Fibroblast of lung (primary cell): ENCODE measurements at regions not wholly inside any gene's neighbourhood (a gene's known extent, or its start where the extent isn't known, plus 50 kb on each side); places are given as distances from the start of the nearest gene placed in this dataset.

ENCODE experiments used
- DNase-seq, 2 donors: peaks; one replicate each; pipeline versions ENCODE4 v3.0.0 to v3.0.0-alpha.2; 2010; ENCODE audit warnings: low read depth in 2 of 2
- H2AFZ ChIP-seq: 2 replicates; pipeline ENCODE4 v1.5.1; 2012; ENCODE audit warnings: low read length, control low read depth, inconsistent platforms
- H3K27ac ChIP-seq: 2 replicates; pipeline ENCODE4 v1.5.1; 2011; ENCODE audit warnings: low read length, control low read depth; ENCODE audit not compliant: insufficient read depth
- H3K27me3 ChIP-seq: 2 replicates; pipeline ENCODE4 v1.5.1; 2011; ENCODE audit warnings: mild to moderate bottlenecking, low read length; ENCODE audit not compliant: control insufficient read depth, insufficient read depth
- H3K36me3 ChIP-seq: 2 replicates; pipeline ENCODE4 v1.5.1; 2011; ENCODE audit warnings: low read length; ENCODE audit not compliant: control insufficient read depth, insufficient read depth
- H3K4me1 ChIP-seq: 2 replicates; pipeline ENCODE4 v1.5.1; 2011; ENCODE audit warnings: low read length; ENCODE audit not compliant: control insufficient read depth, insufficient read depth; ENCODE audit errors: extremely low read depth
- H3K4me2 ChIP-seq: 2 replicates; pipeline ENCODE4 v1.5.1; 2011; ENCODE audit warnings: low read length, control low read depth; ENCODE audit not compliant: insufficient read depth; ENCODE audit errors: extremely low read depth
- H3K4me3 ChIP-seq, 4 experiments: fragments of 200-600 bp in 1 of 4; sonication (generic) in 1 of 4; replicated peaks in 1 of 4; 2 replicates each; pipeline ENCODE4 v1.5.1; 2011 to 2016; ENCODE audit warnings: low read length in 4 of 4, low read depth in 3 of 4, mild to moderate bottlenecking in 3 of 4, control low read depth in 2 of 4, inconsistent platforms in 1 of 4, mixed read lengths in 1 of 4; ENCODE audit not compliant: insufficient read depth in 1 of 4; ENCODE audit errors: control extremely low read depth in 1 of 4
- H3K79me2 ChIP-seq: 2 replicates; pipeline ENCODE4 v1.5.1; 2012; ENCODE audit warnings: mild to moderate bottlenecking, low read length, inconsistent platforms; ENCODE audit not compliant: control insufficient read depth, insufficient read depth
- H3K9ac ChIP-seq: 2 replicates; pipeline ENCODE4 v1.5.1; 2011; ENCODE audit warnings: mild to moderate bottlenecking, low read length, control low read depth; ENCODE audit not compliant: insufficient read depth
- H3K9me3 ChIP-seq: 2 replicates; pipeline ENCODE4 v1.5.1; 2012; ENCODE audit warnings: low read depth, low read length; ENCODE audit not compliant: control insufficient read depth, insufficient read depth
- H4K20me1 ChIP-seq: 2 replicates; pipeline ENCODE4 v1.5.1; 2011; ENCODE audit warnings: low read length; ENCODE audit not compliant: control insufficient read depth, insufficient read depth; ENCODE audit errors: extremely low read depth
- EZH2 ChIP-seq: IDR thresholded peaks from 2 replicates; pipeline ENCODE4 v1.5.1; 2012; ENCODE audit warnings: low read length, control low read depth, mild to moderate bottlenecking; ENCODE audit errors: missing control alignments
- TF ChIP-seq, protein P1 (sequence below), 2 donors: IDR thresholded peaks in 1 of 2; conservative IDR thresholded peaks in 1 of 2; 1 replicate in 1 of 2; 2 replicates in 1 of 2; pipeline ENCODE4 v1.5.1; 2011 to 2012; ENCODE audit warnings: low read length in 2 of 2, control low read depth in 1 of 2, inconsistent platforms in 1 of 2, low read depth in 1 of 2, mild to moderate bottlenecking in 1 of 2

DNA sequence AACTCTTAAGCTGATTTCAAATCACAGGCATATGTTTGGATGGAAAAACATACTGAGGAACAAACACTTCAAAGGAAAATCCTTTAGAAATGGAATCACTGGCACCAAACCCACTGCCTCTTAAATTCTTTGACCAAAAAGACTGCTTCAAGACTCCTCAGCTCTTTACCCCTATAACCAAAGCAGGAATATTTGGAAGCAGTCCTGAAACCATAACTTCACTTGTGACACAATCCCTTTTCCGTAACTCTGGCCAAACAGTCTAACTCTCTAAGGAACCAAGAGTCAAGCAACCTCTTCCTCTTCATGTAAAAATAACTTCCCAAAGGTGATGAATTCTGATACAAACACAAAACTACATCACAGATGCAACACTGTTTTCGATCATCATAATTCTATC, 104.3 kb downstream of the MTERF1 start:
- TF ChIP-seq, protein P1, sequence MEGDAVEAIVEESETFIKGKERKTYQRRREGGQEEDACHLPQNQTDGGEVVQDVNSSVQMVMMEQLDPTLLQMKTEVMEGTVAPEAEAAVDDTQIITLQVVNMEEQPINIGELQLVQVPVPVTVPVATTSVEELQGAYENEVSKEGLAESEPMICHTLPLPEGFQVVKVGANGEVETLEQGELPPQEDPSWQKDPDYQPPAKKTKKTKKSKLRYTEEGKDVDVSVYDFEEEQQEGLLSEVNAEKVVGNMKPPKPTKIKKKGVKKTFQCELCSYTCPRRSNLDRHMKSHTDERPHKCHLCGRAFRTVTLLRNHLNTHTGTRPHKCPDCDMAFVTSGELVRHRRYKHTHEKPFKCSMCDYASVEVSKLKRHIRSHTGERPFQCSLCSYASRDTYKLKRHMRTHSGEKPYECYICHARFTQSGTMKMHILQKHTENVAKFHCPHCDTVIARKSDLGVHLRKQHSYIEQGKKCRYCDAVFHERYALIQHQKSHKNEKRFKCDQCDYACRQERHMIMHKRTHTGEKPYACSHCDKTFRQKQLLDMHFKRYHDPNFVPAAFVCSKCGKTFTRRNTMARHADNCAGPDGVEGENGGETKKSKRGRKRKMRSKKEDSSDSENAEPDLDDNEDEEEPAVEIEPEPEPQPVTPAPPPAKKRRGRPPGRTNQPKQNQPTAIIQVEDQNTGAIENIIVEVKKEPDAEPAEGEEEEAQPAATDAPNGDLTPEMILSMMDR (conservative IDR thresholded peaks at IDR 0.05 in 1 of 2, IDR thresholded peaks at IDR 0.05 in 1 of 2; ENCODE audit: low read depth in 1 of 2, low read length in 2 of 2), result no peak
- TF ChIP-seq EZH2, result no peak
- DNase-seq, result peak in 1 of 2 donors; percentile 39
- Histone ChIP-seq H3K27me3 (no peaks in the 10 kb centered on the region), H3K27ac (no peak overlapping the region), H3K36me3 (no peaks in the 10 kb centered on the region), H3K9ac (no peak overlapping the region), H4K20me1 (no peaks in the 10 kb centered on the region), H3K4me3 (no peak overlapping the region), H3K9me3 (no peaks in the 10 kb centered on the region), H2AFZ (no peak overlapping the region), H3K4me2 (no peak overlapping the region), H3K4me1 (no peaks in the 10 kb centered on the region), H3K79me2 (no peaks in the 10 kb centered on the region)

DNA sequence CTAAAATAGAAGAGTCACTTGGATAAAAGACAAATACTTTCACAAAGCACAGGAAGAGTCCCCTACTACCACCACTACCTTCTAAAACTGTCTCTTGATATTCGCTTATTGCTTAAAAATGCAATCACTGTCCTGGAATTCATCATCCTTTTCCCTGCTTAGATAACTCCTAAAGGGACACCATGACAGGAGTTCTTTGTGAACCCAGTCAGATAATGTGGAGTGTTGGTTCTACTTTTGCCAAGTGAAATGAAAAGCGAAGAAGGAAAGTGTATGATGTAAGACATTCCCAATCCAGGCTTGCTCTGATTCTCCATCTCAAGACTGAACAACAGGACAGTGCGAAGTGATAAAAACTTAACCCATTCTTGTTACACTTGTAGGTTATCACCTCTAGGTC, 103.0 kb downstream of the MTERF1 start:
- no peak for DNase-seq
- Histone ChIP-seq H3K9me3 (no peaks in the 10 kb centered on the region), H3K36me3 (no peaks in the 10 kb centered on the region), H4K20me1 (no peaks in the 10 kb centered on the region), H3K9ac (no peak overlapping the region), H3K4me1 (no peaks in the 10 kb centered on the region), H3K4me2 (no peak overlapping the region), H2AFZ (no peak overlapping the region), H3K27ac (no peak overlapping the region), H3K27me3 (no peaks in the 10 kb centered on the region), H3K4me3 (no peak overlapping the region), H3K79me2 (no peaks in the 10 kb centered on the region)
- no peak for TF ChIP-seq EZH2
- TF ChIP-seq, protein P1 (conservative IDR thresholded peaks at IDR 0.05 in 1 of 2, IDR thresholded peaks at IDR 0.05 in 1 of 2; ENCODE audit: low read depth in 1 of 2, low read length in 2 of 2), result no peak

DNA sequence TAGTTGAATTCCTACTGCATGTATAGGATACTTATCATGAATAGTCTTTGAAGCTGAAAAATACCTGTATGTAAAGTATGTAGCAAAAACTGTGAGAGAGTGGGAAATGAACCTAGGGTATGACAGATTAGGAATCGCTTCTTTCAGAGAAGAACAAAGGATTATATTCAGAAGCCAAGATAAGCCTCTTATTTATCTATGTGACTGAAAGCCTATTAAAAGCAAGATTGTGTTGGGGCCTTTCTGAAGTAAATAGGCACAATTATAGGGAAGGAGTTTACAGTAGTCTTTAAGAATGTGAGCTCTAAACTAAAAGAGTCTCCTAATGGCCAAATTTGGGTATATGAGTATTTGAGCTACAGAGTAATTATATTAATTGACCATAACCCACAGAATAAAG, 102.1 kb downstream of the MTERF1 start:
- no peaks in the 10 kb centered on the region for H3K4me1 ChIP-seq
- no peak overlapping the region for H3K27ac ChIP-seq
- H3K27me3 ChIP-seq, result no peaks in the 10 kb centered on the region
- no peaks in the 10 kb centered on the region for H3K79me2 ChIP-seq
- no peaks in the 10 kb centered on the region for H3K9me3 ChIP-seq
- H4K20me1 ChIP-seq, result no peaks in the 10 kb centered on the region
- no peak overlapping the region for H3K4me2 ChIP-seq
- TF ChIP-seq, protein P1 (conservative IDR thresholded peaks at IDR 0.05 in 1 of 2, IDR thresholded peaks at IDR 0.05 in 1 of 2; ENCODE audit: low read depth in 1 of 2, low read length in 2 of 2), result no peak
- no peak for TF ChIP-seq EZH2
- H3K36me3 ChIP-seq, result no peaks in the 10 kb centered on the region
- H3K4me3 ChIP-seq, result no peak overlapping the region
- no peak overlapping the region for H3K9ac ChIP-seq
- no peak overlapping the region for H2AFZ ChIP-seq
- no peak for DNase-seq
